ENCODE measurements at regions not wholly inside any gene's neighbourhood (a gene's known extent, or its start where the extent isn't known, plus 50 kb on each side); places are given as distances from the start of the nearest gene placed in this dataset.

DNA sequence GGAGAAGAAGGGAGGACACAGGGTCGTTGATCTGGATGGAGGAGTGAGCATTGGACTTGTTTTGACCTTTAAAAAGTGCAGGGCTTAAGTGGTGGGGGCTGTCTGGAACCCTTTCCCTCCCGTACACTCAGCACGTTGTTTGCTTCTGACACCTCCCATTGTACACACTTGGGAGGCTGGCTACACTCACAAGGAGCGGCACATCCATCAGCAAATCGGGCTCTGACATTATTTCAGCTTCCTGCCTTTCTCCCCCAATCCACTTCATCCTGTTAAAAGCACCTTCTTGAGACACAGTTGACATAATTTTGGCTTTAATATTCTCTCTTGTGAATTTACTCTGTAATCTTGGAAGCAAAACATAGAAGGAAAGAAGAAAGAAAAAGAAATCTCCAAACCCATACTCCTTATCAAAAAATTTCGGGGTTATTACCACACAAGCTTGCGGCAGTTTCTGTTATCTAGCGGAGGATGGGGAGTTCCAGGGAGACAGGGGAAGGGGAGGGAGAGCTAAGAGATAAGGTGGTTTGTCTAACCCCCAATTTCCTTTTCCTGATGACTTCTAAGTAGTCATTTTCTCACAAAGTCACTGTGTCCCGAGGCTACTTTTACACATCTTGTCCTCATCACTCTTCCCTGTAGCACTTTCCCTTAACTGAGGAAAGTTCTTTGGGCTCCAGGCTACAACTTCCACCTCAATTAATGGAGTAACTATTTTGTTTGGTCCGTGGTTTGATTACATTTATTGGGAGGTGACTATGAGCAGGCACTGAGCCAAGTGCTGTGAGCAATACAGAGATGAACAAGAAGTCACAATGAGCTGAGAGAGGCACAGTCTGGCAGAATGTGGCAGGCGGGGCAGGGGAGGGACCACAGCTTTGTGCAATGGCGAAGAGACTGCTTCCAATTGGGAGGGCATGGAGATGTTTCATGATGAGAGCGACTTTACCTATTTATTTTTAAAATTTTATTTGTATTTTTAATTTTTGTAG is 240.1 kb upstream of the MEX3C start:
- no peak overlapping the region for H3K4me2 ChIP-seq (ENCODE audit: low read length)
- no peaks in the 10 kb centered on the region for H3K27me3 ChIP-seq (ENCODE audit: low read length)
- H3K9me2 ChIP-seq (replicated peaks; ENCODE audit: low read length) = no peaks in the 10 kb centered on the region
- intact Hi-C loops (cut with micrococcal nuclease) = no loop called here
- no peak overlapping the region for H3K27ac ChIP-seq (ENCODE audit: low read length)
- no peaks in the 10 kb centered on the region for H3F3A ChIP-seq (ENCODE audit: low read length, unreplicated experiment)
- no peaks in the 10 kb centered on the region for H3K4me1 ChIP-seq (ENCODE audit: insufficient read depth, low read length)
- H3K4me3 ChIP-seq (ENCODE audit: low read length) = no peak overlapping the region
- no peak for ATAC-seq
- no peak overlapping the region for H2AFZ ChIP-seq (ENCODE audit: low read length)
- no TSS peak for BruUV-seq (replicated peaks)
- ChIA-PET POLR2A (ENCODE audit: unreplicated experiment) (no interaction called here), CTCF (no interaction called here)
- no peak overlapping the region for H3K9ac ChIP-seq (ENCODE audit: low read length)
- TF ChIP-seq EZH2 (IDR thresholded peaks at IDR 0.05; ENCODE audit: low read length, unreplicated experiment) = no peak
- TF ChIP-seq EZH2phosphoT487 (IDR thresholded peaks at IDR 0.05; ENCODE audit: borderline replicate concordance, low read length) = no peak
- no peak for TF ChIP-seq CTCF (conservative IDR thresholded peaks at IDR 0.05; ENCODE audit: low read depth, low read length)
- H3K79me2 ChIP-seq (ENCODE audit: low read length) = no peaks in the 10 kb centered on the region
- no peaks in the 10 kb centered on the region for H3K36me3 ChIP-seq (ENCODE audit: low read depth, low read length)
- no peaks in the 10 kb centered on the region for H3K9me3 ChIP-seq (ENCODE audit: low read length)
- H4K20me1 ChIP-seq (ENCODE audit: low read length) = no peaks in the 10 kb centered on the region
- DNase-seq = no peak

DNA sequence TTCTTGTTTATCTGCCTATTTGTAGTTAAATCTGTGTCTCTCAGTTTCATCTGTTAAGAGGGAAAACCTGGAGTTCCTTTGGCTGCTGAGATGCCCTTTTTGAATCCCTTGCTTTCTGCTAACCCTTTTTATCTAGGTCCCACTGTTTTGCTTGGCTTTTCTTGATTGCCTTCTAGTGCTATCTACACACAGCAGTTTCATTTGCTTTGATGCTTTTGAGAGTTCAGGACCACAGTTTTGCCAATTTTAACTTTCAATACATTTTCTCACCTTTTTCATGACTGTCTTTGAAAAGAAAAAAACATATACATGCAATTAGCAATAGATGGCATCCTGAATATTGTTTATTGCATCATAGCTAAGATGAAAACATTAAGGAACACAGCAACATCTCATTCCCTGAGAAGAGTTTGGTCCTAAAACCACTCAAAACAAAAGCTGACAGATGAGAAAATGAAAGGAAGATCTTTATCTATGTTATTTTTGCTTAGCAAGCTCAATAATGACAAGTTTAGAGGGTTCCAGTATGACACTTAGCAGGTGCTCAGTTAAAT is 241.4 kb upstream of the MEX3C start:
- ATAC-seq (no peak), DNase-seq (no peak)
- Histone ChIP-seq H3K9ac (ENCODE audit: low read length) (no peak overlapping the region), H3K4me1 (ENCODE audit: insufficient read depth, low read length) (no peaks in the 10 kb centered on the region), H3K9me3 (ENCODE audit: low read length) (no peaks in the 10 kb centered on the region), H3K36me3 (ENCODE audit: low read depth, low read length) (no peaks in the 10 kb centered on the region), H3K4me3 (ENCODE audit: low read length) (no peak overlapping the region), H3K4me2 (ENCODE audit: low read length) (no peak overlapping the region), H3K27ac (ENCODE audit: low read length) (no peak overlapping the region), H3F3A (ENCODE audit: low read length, unreplicated experiment) (no peaks in the 10 kb centered on the region), H3K27me3 (ENCODE audit: low read length) (no peaks in the 10 kb centered on the region), H3K79me2 (ENCODE audit: low read length) (no peaks in the 10 kb centered on the region), H3K9me2 (replicated peaks; ENCODE audit: low read length) (no peaks in the 10 kb centered on the region), H4K20me1 (ENCODE audit: low read length) (no peaks in the 10 kb centered on the region), H2AFZ (ENCODE audit: low read length) (no peak overlapping the region)
- no peak for TF ChIP-seq CTCF (conservative IDR thresholded peaks at IDR 0.05; ENCODE audit: low read depth, low read length)
- no peak for TF ChIP-seq EZH2 (IDR thresholded peaks at IDR 0.05; ENCODE audit: low read length, unreplicated experiment)
- no peak for TF ChIP-seq EZH2phosphoT487 (IDR thresholded peaks at IDR 0.05; ENCODE audit: borderline replicate concordance, low read length)
- CTCF ChIA-PET = no interaction called here
- BruUV-seq (replicated peaks) = no TSS peak
- POLR2A ChIA-PET (ENCODE audit: unreplicated experiment) = no interaction called here
- intact Hi-C loops (cut with micrococcal nuclease) = no loop called here

DNA sequence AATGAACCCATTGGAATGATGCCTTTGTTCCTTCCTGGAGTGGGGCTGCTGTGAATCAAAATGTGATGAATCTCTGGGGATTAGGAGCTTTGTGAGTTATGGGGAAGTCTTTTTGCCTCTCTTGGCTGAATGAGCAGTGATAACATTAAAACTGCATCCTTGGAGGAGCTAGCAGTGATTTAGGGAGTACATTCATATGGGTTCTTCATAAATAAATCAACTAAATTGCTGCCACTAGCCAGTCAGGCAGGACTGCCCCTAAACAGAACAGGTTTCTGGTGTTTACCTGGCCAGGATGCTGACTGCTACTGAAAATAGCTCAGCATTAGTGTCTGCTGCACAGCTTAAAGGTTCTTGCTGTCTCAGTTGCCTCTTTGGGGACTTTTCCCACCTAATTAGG is 244.5 kb upstream of the MEX3C start:
- no peak for TF ChIP-seq EZH2 (IDR thresholded peaks at IDR 0.05; ENCODE audit: low read length, unreplicated experiment)
- TF ChIP-seq CTCF (conservative IDR thresholded peaks at IDR 0.05; ENCODE audit: low read depth, low read length) = no peak
- no peak for TF ChIP-seq EZH2phosphoT487 (IDR thresholded peaks at IDR 0.05; ENCODE audit: borderline replicate concordance, low read length)
- Histone ChIP-seq H3K9me2 (replicated peaks; ENCODE audit: low read length) (no peaks in the 10 kb centered on the region), H4K20me1 (ENCODE audit: low read length) (no peaks in the 10 kb centered on the region), H3K27me3 (ENCODE audit: low read length) (no peaks in the 10 kb centered on the region), H3K4me2 (ENCODE audit: low read length) (no peak overlapping the region), H3K4me3 (ENCODE audit: low read length) (no peak overlapping the region), H3K4me1 (ENCODE audit: insufficient read depth, low read length) (no peaks in the 10 kb centered on the region), H3F3A (ENCODE audit: low read length, unreplicated experiment) (no peaks in the 10 kb centered on the region), H3K36me3 (ENCODE audit: low read depth, low read length) (no peaks in the 10 kb centered on the region), H3K79me2 (ENCODE audit: low read length) (no peaks in the 10 kb centered on the region), H3K27ac (ENCODE audit: low read length) (no peak overlapping the region), H3K9me3 (ENCODE audit: low read length) (no peaks in the 10 kb centered on the region), H2AFZ (ENCODE audit: low read length) (no peak overlapping the region), H3K9ac (ENCODE audit: low read length) (no peak overlapping the region)
- POLR2A ChIA-PET (ENCODE audit: unreplicated experiment) = no interaction called here
- BruUV-seq (replicated peaks) = no TSS peak
- CTCF ChIA-PET = no interaction called here
- no peak for ATAC-seq
- no peak for DNase-seq
- intact Hi-C loops (cut with micrococcal nuclease) = no loop called here
